ENCODE measurements at regions not wholly inside any gene's neighbourhood (a gene's known extent, or its start where the extent isn't known, plus 50 kb on each side); places are given as distances from the start of the nearest gene placed in this dataset.

GRCh38 chr14:29102266-29102665 is 335.7 kb downstream of the FOXG1 start:
- H3K27me3 ChIP-seq (replicated peaks in 1 of 4; ENCODE audit: control extremely low read depth in 1 of 4, control insufficient read depth in 3 of 4, insufficient read depth in 4 of 4, low read length in 3 of 4): no peaks in the 10 kb centered on the region
- H3K4me1 ChIP-seq (ENCODE audit: control insufficient read depth in 2 of 2, insufficient read depth in 2 of 2, low read length in 2 of 2): no peaks in the 10 kb centered on the region
- Mint-ChIP-seq H3K4me3 (no peak overlapping the region), H3K4me1 (no peaks in the 10 kb centered on the region), H3K27me3 (no peaks in the 10 kb centered on the region), H3K27ac (no peak overlapping the region), H3K9me3 (ENCODE audit: insufficient read depth) (no peaks in the 10 kb centered on the region)
- DNase-seq (no peak), ATAC-seq (ENCODE audit: low read depth) (no peak)
- H3K9ac ChIP-seq (ENCODE audit: low read length): no peak overlapping the region
- intact Hi-C loops (cut with micrococcal nuclease): no loop called here
- no peak for TF ChIP-seq CTCF (IDR thresholded peaks at IDR 0.05)
- no peak for TF ChIP-seq EZH2 (IDR thresholded peaks at IDR 0.05; ENCODE audit: borderline replicate concordance, insufficient read depth, low read depth, low read length, poor library complexity, severe bottlenecking)
- no peak overlapping the region for H3K27ac ChIP-seq (ENCODE audit: low read length in 2 of 2)
- H3K4me2 ChIP-seq (replicated peaks; ENCODE audit: low read depth, low read length, poor library complexity, severe bottlenecking): no peak overlapping the region
- no peak overlapping the region for H2AFZ ChIP-seq (ENCODE audit: insufficient read depth, low read depth, low read length, poor library complexity, severe bottlenecking)
- H4K20me1 ChIP-seq (ENCODE audit: control insufficient read depth, insufficient read depth, low read length, poor library complexity, severe bottlenecking): no peaks in the 10 kb centered on the region
- POLR2A ChIA-PET: no interaction called here
- H3K9me3 ChIP-seq (ENCODE audit: control extremely low read depth in 1 of 3, control insufficient read depth in 2 of 3, insufficient read depth in 1 of 3, low read length in 2 of 3): no peaks in the 10 kb centered on the region
- CTCF ChIA-PET: no interaction called here
- no peaks in the 10 kb centered on the region for H3K36me3 ChIP-seq (replicated peaks in 1 of 2; ENCODE audit: control extremely low read depth in 1 of 2, control insufficient read depth in 1 of 2, extremely low read depth in 1 of 2, insufficient read depth in 2 of 2, low read length in 1 of 2)
- H3K4me3 ChIP-seq (ENCODE audit: control extremely low read depth in 1 of 5, extremely low read depth in 1 of 5, insufficient read depth in 1 of 5, low read depth in 2 of 5, low read length in 4 of 5): no peak overlapping the region
- no CpG with 5 or more reads among the region's 7 CpGs for WGBS (ENCODE audit: insufficient coverage)
- no peaks in the 10 kb centered on the region for H3K79me2 ChIP-seq (ENCODE audit: control insufficient read depth, insufficient read depth, low read length)

- Histone ChIP-seq H3K4me3 (ENCODE audit: control extremely low read depth in 1 of 5, extremely low read depth in 1 of 5, insufficient read depth in 1 of 5, low read depth in 2 of 5, low read length in 4 of 5) (no peak overlapping the region), H4K20me1 (ENCODE audit: control insufficient read depth, insufficient read depth, low read length, poor library complexity, severe bottlenecking) (no peaks in the 10 kb centered on the region), H3K27ac (ENCODE audit: low read length in 2 of 2) (no peak overlapping the region), H3K9ac (ENCODE audit: low read length) (no peak overlapping the region), H3K36me3 (replicated peaks in 1 of 2; ENCODE audit: control extremely low read depth in 1 of 2, control insufficient read depth in 1 of 2, extremely low read depth in 1 of 2, insufficient read depth in 2 of 2, low read length in 1 of 2) (no peaks in the 10 kb centered on the region), H2AFZ (ENCODE audit: insufficient read depth, low read depth, low read length, poor library complexity, severe bottlenecking) (no peak overlapping the region), H3K4me2 (replicated peaks; ENCODE audit: low read depth, low read length, poor library complexity, severe bottlenecking) (no peak overlapping the region), H3K9me3 (ENCODE audit: control extremely low read depth in 1 of 3, control insufficient read depth in 2 of 3, insufficient read depth in 1 of 3, low read length in 2 of 3) (no peaks in the 10 kb centered on the region), H3K4me1 (ENCODE audit: control insufficient read depth in 2 of 2, insufficient read depth in 2 of 2, low read length in 2 of 2) (no peaks in the 10 kb centered on the region), H3K79me2 (ENCODE audit: control insufficient read depth, insufficient read depth, low read length) (no peaks in the 10 kb centered on the region), H3K27me3 (replicated peaks in 1 of 4; ENCODE audit: control extremely low read depth in 1 of 4, control insufficient read depth in 3 of 4, insufficient read depth in 4 of 4, low read length in 3 of 4) (no peaks in the 10 kb centered on the region)
- no peak overlapping the region for H3K4me3 Mint-ChIP-seq
- DNase-seq: no peak
- no peak for ATAC-seq (ENCODE audit: low read depth)
- intact Hi-C loops (cut with micrococcal nuclease): no loop called here
- TF ChIP-seq EZH2 (IDR thresholded peaks at IDR 0.05; ENCODE audit: borderline replicate concordance, insufficient read depth, low read depth, low read length, poor library complexity, severe bottlenecking) (no peak), CTCF (IDR thresholded peaks at IDR 0.05) (no peak)
- H3K9me3 Mint-ChIP-seq (ENCODE audit: insufficient read depth): no peaks in the 10 kb centered on the region
- CTCF ChIA-PET: no interaction called here
- POLR2A ChIA-PET: no interaction called here
- WGBS (ENCODE audit: insufficient coverage): no CpG with 5 or more reads among the region's 2 CpGs
- H3K4me1 Mint-ChIP-seq: no peaks in the 10 kb centered on the region
- no peaks in the 10 kb centered on the region for H3K27me3 Mint-ChIP-seq
- no peak overlapping the region for H3K27ac Mint-ChIP-seq
Measured at GRCh38 chr14:29102996-29103395, 336.4 kb downstream of the FOXG1 start.

Measured in B cell (primary cell).